A673 (cell line): ENCODE measurements at regions not wholly inside any gene's neighbourhood (a gene's known extent, or its start where the extent isn't known, plus 50 kb on each side); places are given as distances from the start of the nearest gene placed in this dataset.

Experiments
- EZH2 ChIP-seq: fragments of 200-600 bp; sonication (generic); IDR thresholded peaks from 2 replicates; pipeline ENCODE4 v1.6.1; 2017; ENCODE audit warnings: borderline replicate concordance, low read depth, mild to moderate bottlenecking, mixed read lengths, antibody characterized with exemption, low read length; ENCODE audit not compliant: poor library complexity, severe bottlenecking
- TF ChIP-seq, protein P1 (sequence below): fragments of 300-800, 200-600 bp; sonication (generic); conservative IDR thresholded peaks from 2 replicates; pipeline ENCODE4 v1.5.1; 2017; ENCODE audit warnings: low read depth, mild to moderate bottlenecking, antibody characterized with exemption, low read length, moderate library complexity, mixed read lengths

- no peak for TF ChIP-seq EZH2
- TF ChIP-seq, protein P1, sequence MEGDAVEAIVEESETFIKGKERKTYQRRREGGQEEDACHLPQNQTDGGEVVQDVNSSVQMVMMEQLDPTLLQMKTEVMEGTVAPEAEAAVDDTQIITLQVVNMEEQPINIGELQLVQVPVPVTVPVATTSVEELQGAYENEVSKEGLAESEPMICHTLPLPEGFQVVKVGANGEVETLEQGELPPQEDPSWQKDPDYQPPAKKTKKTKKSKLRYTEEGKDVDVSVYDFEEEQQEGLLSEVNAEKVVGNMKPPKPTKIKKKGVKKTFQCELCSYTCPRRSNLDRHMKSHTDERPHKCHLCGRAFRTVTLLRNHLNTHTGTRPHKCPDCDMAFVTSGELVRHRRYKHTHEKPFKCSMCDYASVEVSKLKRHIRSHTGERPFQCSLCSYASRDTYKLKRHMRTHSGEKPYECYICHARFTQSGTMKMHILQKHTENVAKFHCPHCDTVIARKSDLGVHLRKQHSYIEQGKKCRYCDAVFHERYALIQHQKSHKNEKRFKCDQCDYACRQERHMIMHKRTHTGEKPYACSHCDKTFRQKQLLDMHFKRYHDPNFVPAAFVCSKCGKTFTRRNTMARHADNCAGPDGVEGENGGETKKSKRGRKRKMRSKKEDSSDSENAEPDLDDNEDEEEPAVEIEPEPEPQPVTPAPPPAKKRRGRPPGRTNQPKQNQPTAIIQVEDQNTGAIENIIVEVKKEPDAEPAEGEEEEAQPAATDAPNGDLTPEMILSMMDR = no peak
Observed at GRCh38 chr7:22598318-22598920, 98.4 kb upstream of the STEAP1B start.
